ENCODE measurements at regions not wholly inside any gene's neighbourhood (a gene's known extent, or its start where the extent isn't known, plus 50 kb on each side); places are given as distances from the start of the nearest gene placed in this dataset.

- no peak for TF ChIP-seq CTCF (IDR thresholded peaks at IDR 0.05; ENCODE audit: borderline replicate concordance, extremely low read depth, low read length, poor library complexity, severe bottlenecking)
- TF ChIP-seq EZH2 (IDR thresholded peaks at IDR 0.05; ENCODE audit: borderline replicate concordance, low read depth, low read length, severe bottlenecking): no peak
Measured at GRCh38 chr1:57832612-57833011, 408.8 kb upstream of the DAB1 start.

Measured in DND-41 (cell line).